Neural progenitor cell (in vitro differentiated cells): ENCODE measurements at regions not wholly inside any gene's neighbourhood (a gene's known extent, or its start where the extent isn't known, plus 50 kb on each side); places are given as distances from the start of the nearest gene placed in this dataset.
"Not testable (repeated sequence)": the region's sequence is repeated elsewhere in the genome, so short reads cannot be mapped to it uniquely, and the experiment has no call there.

ENCODE experiments used
- DNase-seq: peaks from one replicate; pipeline ENCODE4 v3.0.0-alpha.2; 2016; ENCODE audit warnings: low spot score
- H2AFZ ChIP-seq: fragments of 200-600 bp; sonication (generic); replicated peaks from 2 replicates; pipeline ENCODE4 v1.6.1; 2016; ENCODE audit warnings: antibody characterized with exemption
- H3F3A ChIP-seq: fragments of 200-600 bp; sonication (generic); 2 replicates; pipeline ENCODE4 v1.6.1; 2016; ENCODE audit warnings: antibody characterized with exemption, low read depth
- H3K27ac ChIP-seq: fragments of 200-600 bp; sonication (generic); 2 replicates; pipeline ENCODE4 v1.5.1; 2016; ENCODE audit warnings: mild to moderate bottlenecking
- H3K27me3 ChIP-seq: fragments of 200-600 bp; sonication (generic); 2 replicates; pipeline ENCODE4 v1.6.1; 2016; ENCODE audit warnings: mild to moderate bottlenecking, moderate library complexity
- H3K36me3 ChIP-seq: fragments of 200-600 bp; sonication (generic); 2 replicates; pipeline ENCODE4 v1.5.1; 2016
- H3K4me1 ChIP-seq: fragments of 200-600 bp; sonication (generic); 2 replicates; pipeline ENCODE4 v1.6.1; 2016; ENCODE audit warnings: mixed run types
- H3K4me2 ChIP-seq: fragments of 200-600 bp; sonication (generic); 2 replicates; pipeline ENCODE4 v1.6.1; 2016
- H3K4me3 ChIP-seq: fragments of 200-600 bp; sonication (generic); 2 replicates; pipeline ENCODE4 v1.5.1; 2016
- H3K79me2 ChIP-seq: fragments of 200-600 bp; sonication (generic); 2 replicates; pipeline ENCODE4 v1.6.1; 2016; ENCODE audit warnings: low read depth
- H3K9ac ChIP-seq: fragments of 200-600 bp; sonication (generic); 2 replicates; pipeline ENCODE4 v1.6.1; 2016
- H3K9me3 ChIP-seq: fragments of 200-600 bp; sonication (generic); 2 replicates; pipeline ENCODE4 v1.5.1; 2016; ENCODE audit warnings: low read depth
- H4K20me1 ChIP-seq: fragments of 200-600 bp; sonication (generic); 2 replicates; pipeline ENCODE4 v1.6.1; 2016; ENCODE audit warnings: low read depth
- H3K27ac Mint-ChIP-seq: 3 replicates; pipeline ENCODE4 v1.8.0; 2021; ENCODE audit warnings: mixed read lengths
- H3K27me3 Mint-ChIP-seq: 2 replicates; pipeline ENCODE4 v1.8.0; 2022; ENCODE audit warnings: low read depth, mild to moderate bottlenecking, inconsistent platforms, moderate library complexity, mixed read lengths; ENCODE audit not compliant: insufficient read depth
- H3K36me3 Mint-ChIP-seq: 3 replicates; pipeline ENCODE4 v1.8.0; 2021; ENCODE audit warnings: mixed read lengths
- H3K4me1 Mint-ChIP-seq: 3 replicates; pipeline ENCODE4 v1.8.0; 2021; ENCODE audit warnings: mixed read lengths
- H3K4me3 Mint-ChIP-seq: 3 replicates; pipeline ENCODE4 v1.8.0; 2021; ENCODE audit warnings: mild to moderate bottlenecking, moderate library complexity, mixed read lengths
- H3K9me3 Mint-ChIP-seq: 3 replicates; pipeline ENCODE4 v1.8.0; 2020; ENCODE audit warnings: mixed read lengths
- EZH2 ChIP-seq: fragments of 200-600 bp; sonication (generic); IDR thresholded peaks from 2 replicates; pipeline ENCODE4 v1.6.1; 2017; ENCODE audit warnings: antibody characterized with exemption, mild to moderate bottlenecking, moderate library complexity
- EZH2phosphoT487 ChIP-seq: fragments of 200-600 bp; sonication (generic); IDR thresholded peaks from 2 replicates; pipeline ENCODE4 v1.6.1; 2017; ENCODE audit warnings: antibody characterized with exemption
- TF ChIP-seq, protein P1 (sequence below): fragments of 200-600 bp; sonication (generic); IDR thresholded peaks from 2 replicates; pipeline ENCODE4 v1.5.1; 2017; ENCODE audit warnings: antibody characterized with exemption, mild to moderate bottlenecking

- H3K4me1 Mint-ChIP-seq, result no peaks in the 10 kb centered on the region
- Histone ChIP-seq H3K4me3 (no peak overlapping the region), H3F3A (no peaks in the 10 kb centered on the region), H3K36me3 (no peaks in the 10 kb centered on the region), H3K27ac (no peak overlapping the region), H2AFZ (no peak overlapping the region), H3K27me3 (no peaks in the 10 kb centered on the region), H3K4me1 (no peaks in the 10 kb centered on the region), H3K9me3 (no peaks in the 10 kb centered on the region), H3K4me2 (no peak overlapping the region), H3K9ac (no peak overlapping the region), H3K79me2 (no peaks in the 10 kb centered on the region), H4K20me1 (no peaks in the 10 kb centered on the region)
- DNase-seq, result no peak
- H3K27me3 Mint-ChIP-seq, result peaks cover 2% of the 10 kb centered on the region
- no peak overlapping the region for H3K27ac Mint-ChIP-seq
- TF ChIP-seq, protein P1, sequence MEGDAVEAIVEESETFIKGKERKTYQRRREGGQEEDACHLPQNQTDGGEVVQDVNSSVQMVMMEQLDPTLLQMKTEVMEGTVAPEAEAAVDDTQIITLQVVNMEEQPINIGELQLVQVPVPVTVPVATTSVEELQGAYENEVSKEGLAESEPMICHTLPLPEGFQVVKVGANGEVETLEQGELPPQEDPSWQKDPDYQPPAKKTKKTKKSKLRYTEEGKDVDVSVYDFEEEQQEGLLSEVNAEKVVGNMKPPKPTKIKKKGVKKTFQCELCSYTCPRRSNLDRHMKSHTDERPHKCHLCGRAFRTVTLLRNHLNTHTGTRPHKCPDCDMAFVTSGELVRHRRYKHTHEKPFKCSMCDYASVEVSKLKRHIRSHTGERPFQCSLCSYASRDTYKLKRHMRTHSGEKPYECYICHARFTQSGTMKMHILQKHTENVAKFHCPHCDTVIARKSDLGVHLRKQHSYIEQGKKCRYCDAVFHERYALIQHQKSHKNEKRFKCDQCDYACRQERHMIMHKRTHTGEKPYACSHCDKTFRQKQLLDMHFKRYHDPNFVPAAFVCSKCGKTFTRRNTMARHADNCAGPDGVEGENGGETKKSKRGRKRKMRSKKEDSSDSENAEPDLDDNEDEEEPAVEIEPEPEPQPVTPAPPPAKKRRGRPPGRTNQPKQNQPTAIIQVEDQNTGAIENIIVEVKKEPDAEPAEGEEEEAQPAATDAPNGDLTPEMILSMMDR, result no peak
- TF ChIP-seq EZH2 (no peak), EZH2phosphoT487 (no peak)
- no peaks in the 10 kb centered on the region for H3K36me3 Mint-ChIP-seq
- H3K4me3 Mint-ChIP-seq, result no peak overlapping the region
- peaks cover 4% of the 10 kb centered on the region for H3K9me3 Mint-ChIP-seq
Measured at GRCh38 chr2:195548198-195548940, 108.7 kb upstream of the SLC39A10 start.

- H3K27me3 Mint-ChIP-seq, H3K9ac ChIP-seq, H3K36me3 Mint-ChIP-seq, H3K27ac Mint-ChIP-seq, H2AFZ ChIP-seq, H3K79me2 ChIP-seq, DNase-seq, H3K4me3 ChIP-seq, H3K36me3 ChIP-seq, H3K9me3 ChIP-seq, H3K27me3 ChIP-seq, H3F3A ChIP-seq, H3K9me3 Mint-ChIP-seq, H3K4me3 Mint-ChIP-seq, H3K27ac ChIP-seq, H4K20me1 ChIP-seq, H3K4me2 ChIP-seq, H3K4me1 Mint-ChIP-seq, H3K4me1 ChIP-seq: not testable (repeated sequence)
Measured at GRCh38 chr2:195547268-195547840, 109.7 kb upstream of the SLC39A10 start.

GRCh38 chr2:195545811-195546210 is 111.2 kb upstream of the SLC39A10 start:
- no peaks in the 10 kb centered on the region for H4K20me1 ChIP-seq
- H3K4me3 ChIP-seq, result no peak overlapping the region
- no peak overlapping the region for H3K9ac ChIP-seq
- TF ChIP-seq EZH2 (no peak), EZH2phosphoT487 (no peak)
- TF ChIP-seq, protein P1, result no peak
- Mint-ChIP-seq H3K27me3 (peaks cover 2% of the 10 kb centered on the region), H3K9me3 (peaks cover 7% of the 10 kb centered on the region), H3K4me1 (no peaks in the 10 kb centered on the region), H3K4me3 (no peak overlapping the region), H3K36me3 (no peaks in the 10 kb centered on the region), H3K27ac (no peak overlapping the region)
- no peak overlapping the region for H3K4me2 ChIP-seq
- H3K79me2 ChIP-seq, result no peaks in the 10 kb centered on the region
- H3F3A ChIP-seq, result no peaks in the 10 kb centered on the region
- DNase-seq, result no peak
- H3K27me3 ChIP-seq, result no peaks in the 10 kb centered on the region
- H3K9me3 ChIP-seq, result no peaks in the 10 kb centered on the region
- no peaks in the 10 kb centered on the region for H3K36me3 ChIP-seq
- no peaks in the 10 kb centered on the region for H3K4me1 ChIP-seq
- H2AFZ ChIP-seq, result no peak overlapping the region
- H3K27ac ChIP-seq, result no peak overlapping the region
